ENCODE measurements at regions not wholly inside any gene's neighbourhood (a gene's known extent, or its start where the extent isn't known, plus 50 kb on each side); places are given as distances from the start of the nearest gene placed in this dataset.

DNA sequence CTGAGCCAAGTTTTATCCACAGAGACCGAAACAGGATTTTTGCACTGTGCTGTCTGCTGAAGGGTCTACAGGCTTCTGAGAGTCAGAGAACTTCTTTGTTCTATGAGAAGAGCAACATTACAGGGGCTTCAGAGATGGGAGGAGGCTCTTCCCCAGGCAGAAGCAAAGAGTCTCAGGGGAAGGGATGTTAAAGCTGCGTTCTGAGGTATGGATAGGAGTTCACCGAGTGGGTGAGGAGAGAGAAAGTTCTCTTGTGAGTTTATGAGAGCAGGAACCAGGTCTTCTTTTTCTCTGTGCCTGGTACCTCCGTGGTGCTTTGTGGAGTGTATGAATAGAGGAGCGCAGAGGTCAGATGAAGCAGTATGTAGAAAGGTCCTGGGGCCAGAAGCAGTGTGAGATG lies 155.1 kb downstream of the PDGFRA start:
- no TSS peak for BruUV-seq (replicated peaks)
- DNase-seq (ENCODE audit: extremely low read depth in 1 of 4, low spot score in 3 of 4) (no peak), FAIRE-seq (no peak), ATAC-seq (no peak)
- H3K9me3 ChIP-seq (replicated peaks; ENCODE audit: control insufficient read depth, insufficient read depth, low read depth, low read length) = no peaks in the 10 kb centered on the region
- ChIA-PET POLR2A (no interaction called here), CTCF (ENCODE audit: low intra/inter-chr PET ratio) (no interaction called here)
- H3K27me3 ChIP-seq (ENCODE audit: control insufficient read depth in 2 of 2, insufficient read depth in 2 of 2, low read length in 2 of 2) = peaks cover 0 to 10% of the 10 kb centered on the region in 2 experiments; a peak in 2 of 5 replicates
- intact Hi-C loops (cut with micrococcal nuclease) = no loop called here
- no peaks in the 10 kb centered on the region for H3K4me1 ChIP-seq (replicated peaks in 1 of 2; ENCODE audit: control insufficient read depth in 2 of 2, insufficient read depth in 2 of 2, low read length in 2 of 2)
- TF ChIP-seq, protein P1, sequence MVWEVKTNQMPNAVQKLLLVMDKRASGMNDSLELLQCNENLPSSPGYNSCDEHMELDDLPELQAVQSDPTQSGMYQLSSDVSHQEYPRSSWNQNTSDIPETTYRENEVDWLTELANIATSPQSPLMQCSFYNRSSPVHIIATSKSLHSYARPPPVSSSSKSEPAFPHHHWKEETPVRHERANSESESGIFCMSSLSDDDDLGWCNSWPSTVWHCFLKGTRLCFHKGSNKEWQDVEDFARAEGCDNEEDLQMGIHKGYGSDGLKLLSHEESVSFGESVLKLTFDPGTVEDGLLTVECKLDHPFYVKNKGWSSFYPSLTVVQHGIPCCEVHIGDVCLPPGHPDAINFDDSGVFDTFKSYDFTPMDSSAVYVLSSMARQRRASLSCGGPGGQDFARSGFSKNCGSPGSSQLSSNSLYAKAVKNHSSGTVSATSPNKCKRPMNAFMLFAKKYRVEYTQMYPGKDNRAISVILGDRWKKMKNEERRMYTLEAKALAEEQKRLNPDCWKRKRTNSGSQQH (CRISPR knock-in tag; IDR thresholded peaks at IDR 0.05) = no peak
- no peak for TF ChIP-seq HMG20B (CRISPR knock-in tag; IDR thresholded peaks at IDR 0.05)
- no peak for TF ChIP-seq EP400 (IDR thresholded peaks at IDR 0.05)
- TF ChIP-seq NUFIP1 (IDR thresholded peaks at IDR 0.05; ENCODE audit: partially characterized antibody) = no peak
- TF ChIP-seq SUPT5H (IDR thresholded peaks at IDR 0.05) = no peak
- TF ChIP-seq ZFPM2 (CRISPR knock-in tag; IDR thresholded peaks at IDR 0.05) = no peak
- TF ChIP-seq ATF7 (IDR thresholded peaks at IDR 0.05) = no peak
- TF ChIP-seq CBFA2T3 (IDR thresholded peaks at IDR 0.05) = no peak
- no peak for TF ChIP-seq XRCC4 (IDR thresholded peaks at IDR 0.05; ENCODE audit: extremely low read depth, insufficient read depth, insufficient read length)
- no peak for TF ChIP-seq JUNB (CRISPR knock-in tag; conservative IDR thresholded peaks at IDR 0.05)
- no peak overlapping the region for H3K27ac ChIP-seq (ENCODE audit: extremely low read depth, low read depth, low read length)
- H3K36me3 ChIP-seq (ENCODE audit: control insufficient read depth, insufficient read depth, low read length) = no peaks in the 10 kb centered on the region
- no peak overlapping the region for H3K9ac ChIP-seq (ENCODE audit: insufficient read depth in 1 of 2, low read depth in 2 of 2, low read length in 2 of 2)
- no peaks in the 10 kb centered on the region for H3K79me2 ChIP-seq (ENCODE audit: control insufficient read depth, insufficient read depth, low read length)
- no peak overlapping the region for H3K4me2 ChIP-seq (ENCODE audit: insufficient read depth, low read length)
- 13% methylated on average over 5 of the region's 5 CpGs for WGBS (ENCODE audit: insufficient coverage, low coverage, missing lambda C conversion rate)
- in situ Hi-C loops (cut with MboI) = no loop called here
- no peak overlapping the region for H2AFZ ChIP-seq (ENCODE audit: low read depth, low read length)
- H4K20me1 ChIP-seq (replicated peaks; ENCODE audit: control insufficient read depth, insufficient read depth, low read length) = no peaks in the 10 kb centered on the region
- no peaks in the 10 kb centered on the region for H3K9me1 ChIP-seq (ENCODE audit: control insufficient read depth, insufficient read depth, low read length)
- no peak overlapping the region for H3K4me3 ChIP-seq
